HEK293T (cell line): ENCODE measurements at regions not wholly inside any gene's neighbourhood (a gene's known extent, or its start where the extent isn't known, plus 50 kb on each side); places are given as distances from the start of the nearest gene placed in this dataset.

Experiments used
- CTCF ChIA-PET: fragments of 350-600 bp; formaldehyde crosslinking; extraction: SDS; loops from one replicate; lab custom pipeline; 2021; ENCODE audit warnings: antibody characterized with exemption, inconsistent platforms; lab: Yijun Ruan, JAX
- POLR2A ChIA-PET: fragments of 350-600 bp; formaldehyde crosslinking; extraction: SDS; loops from one replicate; lab custom pipeline; 2020; ENCODE audit warnings: antibody characterized with exemption, inconsistent platforms; lab: Yijun Ruan, JAX
- DNase-seq: peaks from one replicate; pipeline ENCODE4 v3.0.0; 2012; ENCODE audit warnings: mixed read lengths; ENCODE audit errors: extremely low spot score
- ARNT ChIP-seq: fragments of 450-650 bp; IDR thresholded peaks from 2 replicates; pipeline ENCODE4 v1.6.1; 2017; ENCODE audit warnings: mild to moderate bottlenecking
- BHLHE40 ChIP-seq: fragments of 450-650 bp; IDR thresholded peaks from 2 replicates; pipeline ENCODE4 v1.6.1; 2016; ENCODE audit warnings: mild to moderate bottlenecking, moderate library complexity, borderline replicate concordance
- CTBP1 ChIP-seq: fragments of 450-650 bp; IDR thresholded peaks from 2 replicates; pipeline ENCODE4 v1.6.1; 2016; ENCODE audit warnings: borderline replicate concordance
- ELF4 ChIP-seq: fragments of 450-650 bp; IDR thresholded peaks from 2 replicates; pipeline ENCODE4 v1.6.1; 2017; ENCODE audit warnings: antibody characterized with exemption
- FOXA1 ChIP-seq: fragments of 450-650 bp; IDR thresholded peaks from 2 replicates; pipeline ENCODE4 v1.6.1; 2016; ENCODE audit warnings: mild to moderate bottlenecking
- FOXK2 ChIP-seq: fragments of 450-650 bp; IDR thresholded peaks from 2 replicates; pipeline ENCODE4 v1.6.1; 2016; ENCODE audit warnings: mild to moderate bottlenecking
- FOXM1 ChIP-seq: fragments of 450-650 bp; IDR thresholded peaks from 2 replicates; pipeline ENCODE4 v1.6.1; 2017; ENCODE audit warnings: mild to moderate bottlenecking, borderline replicate concordance
- HDGF ChIP-seq: fragments of 450-650 bp; IDR thresholded peaks from 2 replicates; pipeline ENCODE4 v1.6.1; 2017; ENCODE audit warnings: antibody characterized with exemption, borderline replicate concordance
- L3MBTL2 ChIP-seq: fragments of 450-650 bp; conservative IDR thresholded peaks from 2 replicates; pipeline ENCODE4 v1.6.1; 2016; ENCODE audit warnings: mild to moderate bottlenecking
- LEF1 ChIP-seq: fragments of 450-650 bp; IDR thresholded peaks from 2 replicates; pipeline ENCODE4 v1.6.1; 2017; ENCODE audit warnings: mild to moderate bottlenecking, borderline replicate concordance
- NFRKB ChIP-seq: fragments of 450-650 bp; IDR thresholded peaks from 2 replicates; pipeline ENCODE4 v1.6.1; 2016; ENCODE audit warnings: mild to moderate bottlenecking, moderate library complexity
- SP1 ChIP-seq: fragments of 450-650 bp; IDR thresholded peaks from 2 replicates; pipeline ENCODE4 v1.6.1; 2017
- SUZ12 ChIP-seq: fragments of 450-650 bp; IDR thresholded peaks from 2 replicates; pipeline ENCODE4 v1.6.1; 2016; ENCODE audit warnings: mild to moderate bottlenecking
- TARDBP ChIP-seq: fragments of 450-650 bp; IDR thresholded peaks from 2 replicates; pipeline ENCODE4 v1.6.1; 2016
- ZNF384 ChIP-seq: fragments of 450-650 bp; IDR thresholded peaks from 2 replicates; pipeline ENCODE4 v1.6.1; 2016
- TF ChIP-seq, protein P1 (sequence below): fragments of 450-650 bp; IDR thresholded peaks from 2 replicates; pipeline ENCODE4 v1.6.1; 2016

DNA sequence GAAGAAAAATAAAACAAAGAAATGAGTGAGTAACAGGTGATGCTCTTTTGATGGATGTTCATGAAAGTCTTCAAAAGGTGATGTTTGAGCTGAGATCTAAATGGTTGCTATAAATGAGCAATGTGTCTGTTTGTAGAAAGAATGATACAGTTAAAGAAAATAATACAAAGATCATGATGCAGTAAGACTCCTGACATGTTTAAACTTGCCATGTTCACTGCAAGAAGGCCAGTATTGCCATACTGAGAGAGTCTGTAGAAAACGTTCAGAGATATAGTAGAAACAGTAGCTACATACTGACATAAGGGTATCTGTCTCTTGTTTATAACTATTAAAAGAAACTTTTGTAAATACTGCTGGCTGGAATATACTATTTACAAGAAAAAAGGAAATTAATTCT lies 1609.2 kb upstream of the ACO1 start:
- ChIA-PET POLR2A (no interaction called here), CTCF (no interaction called here)
- TF ChIP-seq FOXK2 (no peak), L3MBTL2 (no peak)
- no peak for DNase-seq

DNA sequence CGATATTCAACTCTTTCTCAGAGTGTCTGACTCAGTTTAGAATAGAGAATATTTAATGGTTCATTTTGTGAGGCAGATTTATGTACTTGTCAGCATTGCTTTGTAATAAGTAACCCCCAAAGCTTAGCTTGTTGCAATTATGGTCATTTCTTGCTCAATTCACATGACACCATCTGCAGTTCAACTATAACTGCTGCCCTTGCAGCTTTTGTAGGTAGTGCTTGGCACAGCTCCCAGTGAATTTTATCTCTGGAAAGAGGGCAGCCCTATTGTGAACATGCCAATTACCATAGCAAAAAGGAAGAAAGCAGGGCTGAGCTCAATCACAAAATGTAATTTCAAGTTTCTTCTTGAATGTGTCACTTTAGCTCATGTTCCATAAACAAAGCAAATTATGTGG lies 1587.7 kb upstream of the ACO1 start:
- DNase-seq, result no peak
- ChIA-PET CTCF (no interaction called here), POLR2A (no interaction called here)
- TF ChIP-seq SUZ12 (no peak), TARDBP (no peak), FOXA1 (no peak), FOXM1 (no peak), BHLHE40 (no peak), FOXK2 (no peak), ARNT (no peak), ELF4 (no peak), L3MBTL2 (no peak), SP1 (no peak), HDGF (no peak), CTBP1 (no peak)
- TF ChIP-seq, protein P1, sequence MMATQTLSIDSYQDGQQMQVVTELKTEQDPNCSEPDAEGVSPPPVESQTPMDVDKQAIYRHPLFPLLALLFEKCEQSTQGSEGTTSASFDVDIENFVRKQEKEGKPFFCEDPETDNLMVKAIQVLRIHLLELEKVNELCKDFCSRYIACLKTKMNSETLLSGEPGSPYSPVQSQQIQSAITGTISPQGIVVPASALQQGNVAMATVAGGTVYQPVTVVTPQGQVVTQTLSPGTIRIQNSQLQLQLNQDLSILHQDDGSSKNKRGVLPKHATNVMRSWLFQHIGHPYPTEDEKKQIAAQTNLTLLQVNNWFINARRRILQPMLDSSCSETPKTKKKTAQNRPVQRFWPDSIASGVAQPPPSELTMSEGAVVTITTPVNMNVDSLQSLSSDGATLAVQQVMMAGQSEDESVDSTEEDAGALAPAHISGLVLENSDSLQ, result no peak

DNA sequence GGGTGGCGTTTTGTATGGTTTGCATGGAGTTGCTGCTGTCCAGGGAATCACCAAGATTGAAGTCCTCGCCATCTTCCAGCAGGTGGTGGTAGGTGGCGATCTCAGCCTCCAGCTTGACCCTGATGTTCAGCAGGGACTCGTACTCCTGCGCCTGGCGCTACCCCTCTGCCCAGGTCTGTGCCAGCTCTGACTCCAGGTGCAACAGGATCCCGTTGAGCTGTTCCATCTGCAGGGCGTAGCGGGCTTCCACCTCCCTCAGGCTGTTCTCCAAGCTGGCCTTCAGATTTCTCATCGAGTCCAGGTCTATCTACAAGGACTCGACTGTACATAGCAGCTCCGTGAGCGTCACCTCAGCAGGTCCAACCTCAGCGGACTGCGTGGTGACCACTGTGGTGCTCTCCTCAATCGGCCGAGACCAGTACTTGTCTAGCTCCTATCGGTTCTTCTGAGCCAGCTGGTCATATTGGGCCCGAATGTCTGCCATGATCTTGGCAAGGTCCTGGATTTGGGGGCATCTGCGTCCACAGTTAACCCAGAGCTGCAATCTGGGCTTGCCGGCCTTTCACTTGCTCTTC lies 1584.8 kb upstream of the ACO1 start:
- TF ChIP-seq L3MBTL2, result no peak
- no peak for TF ChIP-seq SUZ12
- TF ChIP-seq SP1, result no peak
- no peak for TF ChIP-seq ZNF384
- TF ChIP-seq BHLHE40, result no peak
- TF ChIP-seq, protein P1, result no peak
- no peak for TF ChIP-seq FOXA1
- TF ChIP-seq HDGF, result no peak
- no peak for TF ChIP-seq CTBP1
- no peak for TF ChIP-seq NFRKB
- no peak for TF ChIP-seq LEF1
- no peak for DNase-seq
- ChIA-PET CTCF (no interaction called here), POLR2A (no interaction called here)

DNA sequence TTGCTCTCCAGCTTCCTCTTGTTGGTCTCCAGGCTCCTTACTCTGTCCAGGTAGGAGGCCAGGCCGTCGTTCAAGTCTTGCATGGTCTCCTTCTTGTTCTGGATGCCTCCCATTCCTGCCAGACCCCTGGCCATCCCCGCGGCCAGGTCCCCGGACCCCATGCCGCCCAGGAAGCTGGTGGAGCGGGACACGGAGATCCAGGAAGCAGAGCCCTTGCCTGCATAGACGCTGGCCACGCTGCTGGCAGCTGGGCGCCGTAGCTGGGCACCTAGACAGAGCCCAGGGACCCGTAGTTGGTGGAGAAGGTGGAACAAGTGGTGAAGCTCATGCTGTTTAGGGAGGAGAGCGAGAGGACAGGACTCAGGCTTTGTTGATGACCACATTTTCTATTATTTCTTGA lies 1584.0 kb upstream of the ACO1 start:
- CTCF ChIA-PET, result no interaction called here
- POLR2A ChIA-PET, result no interaction called here
- no peak for DNase-seq
- TF ChIP-seq CTBP1 (no peak), NFRKB (no peak), TARDBP (no peak), L3MBTL2 (no peak), ZNF384 (no peak), SP1 (no peak), BHLHE40 (no peak), FOXA1 (no peak), ARNT (no peak), LEF1 (no peak), ELF4 (no peak), FOXM1 (no peak), SUZ12 (no peak), FOXK2 (no peak), HDGF (no peak)
- TF ChIP-seq, protein P1, result no peak

DNA sequence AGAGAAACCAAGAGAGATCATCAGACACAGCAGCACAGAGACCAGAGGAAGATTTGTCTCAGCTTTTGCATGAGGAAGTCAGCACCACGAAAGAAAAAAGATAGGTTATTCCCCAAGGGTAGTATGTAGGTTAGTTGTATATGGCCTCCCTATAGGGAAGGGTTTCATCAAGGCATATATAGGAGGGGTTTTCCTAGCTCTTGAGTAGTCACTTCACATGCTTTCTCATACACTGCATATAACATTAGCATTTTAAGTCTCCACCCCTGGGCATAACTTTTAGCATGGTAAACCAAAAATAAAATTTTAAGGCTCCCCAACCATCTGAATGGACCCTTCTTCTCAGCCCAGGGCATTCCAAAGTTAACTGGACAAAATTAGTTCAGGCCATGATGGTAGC lies 1571.6 kb upstream of the ACO1 start:
- DNase-seq, result no peak
- CTCF ChIA-PET, result no interaction called here
- POLR2A ChIA-PET, result no interaction called here
- TF ChIP-seq BHLHE40, result no peak
- TF ChIP-seq L3MBTL2, result no peak
- TF ChIP-seq LEF1, result no peak
- TF ChIP-seq FOXM1, result no peak
- no peak for TF ChIP-seq NFRKB
- no peak for TF ChIP-seq ZNF384
- TF ChIP-seq SUZ12, result no peak
- no peak for TF ChIP-seq ARNT
- TF ChIP-seq CTBP1, result no peak
- TF ChIP-seq ELF4, result no peak
- TF ChIP-seq SP1, result no peak
- no peak for TF ChIP-seq FOXA1

DNA sequence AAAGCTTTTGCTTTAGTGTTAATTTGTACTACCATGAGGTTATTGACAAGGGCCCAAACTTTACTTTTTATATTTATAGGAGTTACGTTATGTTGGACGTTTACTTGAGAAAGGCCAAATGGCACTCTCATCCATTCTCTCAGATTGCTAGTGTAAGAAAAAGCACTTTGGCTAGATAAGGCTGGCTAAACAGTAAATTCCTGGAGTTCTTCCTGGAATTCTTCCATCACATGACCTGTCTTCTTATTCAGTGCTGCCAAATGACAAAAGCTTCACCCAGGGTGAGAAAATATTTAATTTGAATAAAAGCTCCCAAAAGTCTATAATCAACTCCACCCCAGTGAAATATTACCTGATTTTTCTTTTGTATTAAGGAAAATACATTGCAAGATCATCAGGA lies 1568.9 kb upstream of the ACO1 start:
- no peak for DNase-seq
- CTCF ChIA-PET, result no interaction called here
- TF ChIP-seq ARNT (no peak), ZNF384 (no peak), SP1 (no peak), LEF1 (no peak), SUZ12 (no peak), FOXA1 (no peak), TARDBP (no peak)
- TF ChIP-seq, protein P1, result no peak
- POLR2A ChIA-PET, result no interaction called here
